ENCODE measurements at regions not wholly inside any gene's neighbourhood (a gene's known extent, or its start where the extent isn't known, plus 50 kb on each side); places are given as distances from the start of the nearest gene placed in this dataset.
A peak's percentile ranks its signal among the peaks of the same experiment; 100 is the strongest.
"Not testable (repeated sequence)": the region's sequence is repeated elsewhere in the genome, so short reads cannot be mapped to it uniquely, and the experiment has no call there.

GRCh38 chr15:69903470-69904469 lies 193.9 kb downstream of the TLE3 start:
- DNase-seq: no peak

- no peak for DNase-seq
Observed at GRCh38 chr15:69906256-69907185, 191.2 kb downstream of the TLE3 start.

GRCh38 chr15:69908060-69908459 lies 189.7 kb downstream of the TLE3 start:
- DNase-seq: no peak

- DNase-seq: no peak
Observed at GRCh38 chr15:69908590-69909420, 188.9 kb downstream of the TLE3 start.

GRCh38 chr15:69909719-69910444 lies 187.8 kb downstream of the TLE3 start:
- DNase-seq: no peak

- DNase-seq: no peak
Observed at GRCh38 chr15:69910514-69910913, 187.2 kb downstream of the TLE3 start.

- no peak for DNase-seq
Observed at GRCh38 chr15:69912116-69912515, 185.6 kb downstream of the TLE3 start.

- DNase-seq: no peak
Observed at GRCh38 chr15:69914040-69914439, 183.7 kb downstream of the TLE3 start.

GRCh38 chr15:69914960-69915359 lies 182.8 kb downstream of the TLE3 start:
- DNase-seq: peak; percentile 40

- DNase-seq: no peak
Observed at GRCh38 chr15:69916169-69916785, 181.4 kb downstream of the TLE3 start.

- no peak for DNase-seq
Observed at GRCh38 chr15:69917056-69917455, 180.7 kb downstream of the TLE3 start.

GRCh38 chr15:69919816-69920215 lies 177.9 kb downstream of the TLE3 start:
- no peak for DNase-seq

- no peak for DNase-seq
Observed at GRCh38 chr15:69920221-69920620, 177.5 kb downstream of the TLE3 start.

- no peak for DNase-seq
Observed at GRCh38 chr15:69921626-69922619, 175.8 kb downstream of the TLE3 start.

- no peak for DNase-seq
Observed at GRCh38 chr15:69924531-69924930, 173.2 kb downstream of the TLE3 start.

GRCh38 chr15:69926006-69926405 lies 171.7 kb downstream of the TLE3 start:
- no peak for DNase-seq

- DNase-seq: no peak
Observed at GRCh38 chr15:69926721-69927120, 171.0 kb downstream of the TLE3 start.

- not testable (repeated sequence) for DNase-seq
Observed at GRCh38 chr15:69928890-69929289, 168.8 kb downstream of the TLE3 start.

- no peak for DNase-seq
Observed at GRCh38 chr15:69929905-69930630, 167.6 kb downstream of the TLE3 start.

Data from DMS153 (cell line).